ENCODE measurements at regions not wholly inside any gene's neighbourhood (a gene's known extent, or its start where the extent isn't known, plus 50 kb on each side); places are given as distances from the start of the nearest gene placed in this dataset.
"Not testable (repeated sequence)": the region's sequence is repeated elsewhere in the genome, so short reads cannot be mapped to it uniquely, and the experiment has no call there.

- no peak for DNase-seq (ENCODE audit: low read depth)
- no peak overlapping the region for H3K4me3 ChIP-seq (ENCODE audit: low read depth, low read length)
- TF ChIP-seq, protein P1, sequence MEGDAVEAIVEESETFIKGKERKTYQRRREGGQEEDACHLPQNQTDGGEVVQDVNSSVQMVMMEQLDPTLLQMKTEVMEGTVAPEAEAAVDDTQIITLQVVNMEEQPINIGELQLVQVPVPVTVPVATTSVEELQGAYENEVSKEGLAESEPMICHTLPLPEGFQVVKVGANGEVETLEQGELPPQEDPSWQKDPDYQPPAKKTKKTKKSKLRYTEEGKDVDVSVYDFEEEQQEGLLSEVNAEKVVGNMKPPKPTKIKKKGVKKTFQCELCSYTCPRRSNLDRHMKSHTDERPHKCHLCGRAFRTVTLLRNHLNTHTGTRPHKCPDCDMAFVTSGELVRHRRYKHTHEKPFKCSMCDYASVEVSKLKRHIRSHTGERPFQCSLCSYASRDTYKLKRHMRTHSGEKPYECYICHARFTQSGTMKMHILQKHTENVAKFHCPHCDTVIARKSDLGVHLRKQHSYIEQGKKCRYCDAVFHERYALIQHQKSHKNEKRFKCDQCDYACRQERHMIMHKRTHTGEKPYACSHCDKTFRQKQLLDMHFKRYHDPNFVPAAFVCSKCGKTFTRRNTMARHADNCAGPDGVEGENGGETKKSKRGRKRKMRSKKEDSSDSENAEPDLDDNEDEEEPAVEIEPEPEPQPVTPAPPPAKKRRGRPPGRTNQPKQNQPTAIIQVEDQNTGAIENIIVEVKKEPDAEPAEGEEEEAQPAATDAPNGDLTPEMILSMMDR (IDR thresholded peaks at IDR 0.05; ENCODE audit: control insufficient read depth, extremely low read depth, insufficient read depth) = no peak
Observed at GRCh38 chrX:143304025-143304424, 213.2 kb downstream of the SPANXN3 start.

DNA sequence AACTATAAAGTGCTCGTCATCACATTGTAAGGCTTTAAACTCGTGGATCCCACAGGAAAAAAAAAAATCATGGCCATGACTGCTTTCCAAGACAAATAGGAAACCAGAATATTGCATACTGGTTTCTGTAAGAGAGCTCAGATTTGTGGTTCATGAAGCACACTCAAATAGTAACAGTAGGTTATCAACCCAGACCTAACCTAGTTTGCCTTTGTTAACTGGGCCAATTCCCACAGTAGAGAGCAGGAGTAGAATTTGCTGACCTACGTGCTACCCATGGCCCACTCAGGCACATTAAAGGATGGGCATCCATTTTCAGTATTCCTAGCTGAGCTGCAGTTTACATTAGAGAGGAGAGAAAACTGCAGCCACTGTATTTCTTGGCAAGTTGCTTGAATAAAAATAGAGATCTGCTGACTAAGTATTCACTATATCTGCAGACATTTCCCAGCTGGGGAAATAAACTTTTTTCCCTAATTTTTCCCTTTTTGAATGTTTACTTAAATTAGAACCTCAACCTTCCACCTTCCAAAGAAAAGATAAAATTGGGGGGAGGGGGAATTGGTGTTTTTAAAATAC lies 218.5 kb downstream of the SPANXN3 start:
- TF ChIP-seq, protein P1 (IDR thresholded peaks at IDR 0.05; ENCODE audit: control insufficient read depth, extremely low read depth, insufficient read depth) = no peak
- DNase-seq (ENCODE audit: low read depth) = no peak
- no peak overlapping the region for H3K4me3 ChIP-seq (ENCODE audit: low read depth, low read length)

DNA sequence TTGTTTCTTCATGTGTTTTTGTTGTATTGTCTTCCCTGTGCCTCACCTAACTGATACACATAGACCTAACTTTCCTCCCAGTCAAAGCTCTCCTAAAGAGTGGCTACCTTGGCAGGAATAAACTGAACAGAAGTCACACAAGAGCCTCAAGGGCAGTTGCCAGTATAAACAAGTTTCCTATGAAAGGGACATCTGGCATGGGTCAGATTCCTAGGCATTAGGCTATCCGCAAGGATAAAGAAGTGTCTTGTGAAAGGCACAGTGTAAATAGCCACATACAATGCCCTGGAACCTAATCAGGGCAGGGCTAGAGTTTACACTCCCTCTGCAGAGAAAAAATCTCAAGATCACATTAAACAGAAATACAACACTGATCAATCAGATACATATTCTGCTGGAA lies 220.8 kb downstream of the SPANXN3 start:
- TF ChIP-seq, protein P1 (IDR thresholded peaks at IDR 0.05; ENCODE audit: control insufficient read depth, extremely low read depth, insufficient read depth) = no peak
- no peak for DNase-seq (ENCODE audit: low read depth)
- no peak overlapping the region for H3K4me3 ChIP-seq (ENCODE audit: low read depth, low read length)

DNA sequence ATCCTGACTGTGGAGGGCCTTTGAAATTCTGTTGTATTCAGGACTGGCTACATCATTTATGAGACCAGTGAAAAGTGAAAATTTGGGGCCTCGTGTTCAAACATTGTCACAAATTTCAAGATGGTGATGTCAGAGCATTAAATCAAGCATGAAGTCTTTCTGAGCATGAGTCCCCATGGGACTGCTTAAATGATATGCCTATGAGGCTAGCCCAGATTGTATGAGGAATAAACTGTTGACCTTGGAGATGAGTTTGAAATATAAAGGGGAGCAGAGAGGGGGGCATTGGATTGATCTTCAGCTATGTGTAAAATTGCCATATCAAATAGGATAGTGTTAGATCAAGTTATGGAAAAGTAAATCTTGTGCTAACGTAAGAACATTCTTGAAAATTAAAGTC lies 230.0 kb downstream of the SPANXN3 start:
- TF ChIP-seq, protein P1 (IDR thresholded peaks at IDR 0.05; ENCODE audit: control insufficient read depth, extremely low read depth, insufficient read depth) = no peak
- DNase-seq (ENCODE audit: low read depth) = no peak
- no peak overlapping the region for H3K4me3 ChIP-seq (ENCODE audit: low read depth, low read length)

- TF ChIP-seq, protein P1 (IDR thresholded peaks at IDR 0.05; ENCODE audit: control insufficient read depth, extremely low read depth, insufficient read depth) = no peak
- DNase-seq (ENCODE audit: low read depth) = no peak
Observed at GRCh38 chrX:143270317-143270716, 244.6 kb downstream of the SPANXN4 start.

DNA sequence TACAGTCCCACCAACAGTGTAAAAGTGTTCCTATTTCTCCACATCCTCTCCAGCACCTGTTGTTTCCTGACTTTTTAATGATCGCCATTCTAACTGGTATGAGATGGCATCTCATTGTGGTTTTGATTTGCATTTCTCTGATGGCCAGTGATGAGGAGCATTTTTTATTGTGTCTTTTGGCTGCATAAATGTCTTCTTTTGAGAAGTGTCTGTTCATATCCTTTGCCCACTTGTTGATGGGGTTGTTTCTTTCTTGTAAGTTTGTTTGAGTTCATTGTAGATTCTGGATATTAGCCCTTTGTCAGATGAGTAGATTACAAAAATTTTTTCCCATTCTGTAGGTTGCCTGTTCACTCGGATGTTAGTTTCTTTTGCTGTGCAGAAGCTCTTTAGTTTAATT lies 218.9 kb downstream of the SPANXN4 start:
- DNase-seq (ENCODE audit: low read depth); H3K4me3 ChIP-seq (ENCODE audit: low read depth, low read length): not testable (repeated sequence)

More at GRCh38 chrX:143270317-143270716, 244.6 kb downstream of the SPANXN4 start:
- no peak overlapping the region for H3K4me3 ChIP-seq (ENCODE audit: low read depth, low read length)

GRCh38 chrX:143240658-143241057 lies 214.9 kb downstream of the SPANXN4 start:
- no peak for DNase-seq (ENCODE audit: low read depth)
- H3K4me3 ChIP-seq (ENCODE audit: low read depth, low read length) = no peak overlapping the region
- TF ChIP-seq, protein P1 (IDR thresholded peaks at IDR 0.05; ENCODE audit: control insufficient read depth, extremely low read depth, insufficient read depth) = no peak

Data from LNCaP clone FGC (cell line).